ENCODE measurements at regions not wholly inside any gene's neighbourhood (a gene's known extent, or its start where the extent isn't known, plus 50 kb on each side); places are given as distances from the start of the nearest gene placed in this dataset.

- TF ChIP-seq EZH2 (IDR thresholded peaks at IDR 0.05; ENCODE audit: low read depth) = no peak
- TF ChIP-seq, protein P1, sequence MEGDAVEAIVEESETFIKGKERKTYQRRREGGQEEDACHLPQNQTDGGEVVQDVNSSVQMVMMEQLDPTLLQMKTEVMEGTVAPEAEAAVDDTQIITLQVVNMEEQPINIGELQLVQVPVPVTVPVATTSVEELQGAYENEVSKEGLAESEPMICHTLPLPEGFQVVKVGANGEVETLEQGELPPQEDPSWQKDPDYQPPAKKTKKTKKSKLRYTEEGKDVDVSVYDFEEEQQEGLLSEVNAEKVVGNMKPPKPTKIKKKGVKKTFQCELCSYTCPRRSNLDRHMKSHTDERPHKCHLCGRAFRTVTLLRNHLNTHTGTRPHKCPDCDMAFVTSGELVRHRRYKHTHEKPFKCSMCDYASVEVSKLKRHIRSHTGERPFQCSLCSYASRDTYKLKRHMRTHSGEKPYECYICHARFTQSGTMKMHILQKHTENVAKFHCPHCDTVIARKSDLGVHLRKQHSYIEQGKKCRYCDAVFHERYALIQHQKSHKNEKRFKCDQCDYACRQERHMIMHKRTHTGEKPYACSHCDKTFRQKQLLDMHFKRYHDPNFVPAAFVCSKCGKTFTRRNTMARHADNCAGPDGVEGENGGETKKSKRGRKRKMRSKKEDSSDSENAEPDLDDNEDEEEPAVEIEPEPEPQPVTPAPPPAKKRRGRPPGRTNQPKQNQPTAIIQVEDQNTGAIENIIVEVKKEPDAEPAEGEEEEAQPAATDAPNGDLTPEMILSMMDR (conservative IDR thresholded peaks at IDR 0.05) = no peak
- no TSS peak for BruUV-seq (replicated peaks)
- Histone ChIP-seq H3K4me1 (replicated peaks; ENCODE audit: insufficient read depth) (no peaks in the 10 kb centered on the region), H2AFZ (no peak overlapping the region), H3K9me2 (ENCODE audit: insufficient read depth) (no peaks in the 10 kb centered on the region), H3K4me3 (no peak overlapping the region), H3K27ac (no peak overlapping the region), H3K27me3 (ENCODE audit: insufficient read depth, low read depth) (no peaks in the 10 kb centered on the region), H3K4me2 (no peak overlapping the region), H3F3A (ENCODE audit: insufficient read depth, low read depth) (no peaks in the 10 kb centered on the region), H3K9me3 (ENCODE audit: insufficient read depth, low read depth) (no peaks in the 10 kb centered on the region), H3K36me3 (ENCODE audit: low read depth) (no peaks in the 10 kb centered on the region), H3K79me2 (ENCODE audit: low read depth) (no peaks in the 10 kb centered on the region), H4K20me1 (ENCODE audit: insufficient read depth) (no peaks in the 10 kb centered on the region)
- intact Hi-C loops (cut with micrococcal nuclease; ENCODE audit: unreplicated experiment) = no loop called here
- POLR2A ChIA-PET (ENCODE audit: unreplicated experiment) = no interaction called here
- CTCF ChIA-PET = no interaction called here
- no peak for DNase-seq
These were observed 383.4 kb downstream of the IRS2 start for GRCh38 chr13:109403012-109403421.

DNA sequence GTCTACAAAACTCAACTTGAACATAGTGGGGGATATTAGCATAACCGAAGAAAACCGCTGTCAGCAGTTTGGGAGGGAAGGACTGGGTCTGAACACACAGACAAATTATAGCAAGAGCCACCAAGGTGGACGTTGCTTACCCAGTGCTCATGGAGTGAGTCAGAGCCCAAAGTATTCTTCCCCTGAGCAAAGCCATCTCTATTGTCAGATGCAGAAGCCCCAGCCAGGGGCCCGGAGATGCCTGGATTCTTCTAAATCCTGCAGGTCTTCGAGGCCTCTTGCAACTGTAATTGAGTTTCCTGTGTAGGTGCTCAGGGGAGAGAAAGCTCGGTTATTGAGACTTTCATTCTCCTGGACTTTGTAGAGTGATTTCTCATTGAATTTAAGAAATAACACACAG lies 384.5 kb downstream of the IRS2 start:
- H3K4me1 ChIP-seq (replicated peaks; ENCODE audit: insufficient read depth) = no peaks in the 10 kb centered on the region
- no peaks in the 10 kb centered on the region for H3K27me3 ChIP-seq (ENCODE audit: insufficient read depth, low read depth)
- H4K20me1 ChIP-seq (ENCODE audit: insufficient read depth) = no peaks in the 10 kb centered on the region
- H3K9me2 ChIP-seq (ENCODE audit: insufficient read depth) = no peaks in the 10 kb centered on the region
- no peaks in the 10 kb centered on the region for H3K79me2 ChIP-seq (ENCODE audit: low read depth)
- intact Hi-C loops (cut with micrococcal nuclease; ENCODE audit: unreplicated experiment) = no loop called here
- no peak overlapping the region for H3K4me2 ChIP-seq
- BruUV-seq (replicated peaks) = no TSS peak
- no peaks in the 10 kb centered on the region for H3K36me3 ChIP-seq (ENCODE audit: low read depth)
- no peaks in the 10 kb centered on the region for H3F3A ChIP-seq (ENCODE audit: insufficient read depth, low read depth)
- H3K9me3 ChIP-seq (ENCODE audit: insufficient read depth, low read depth) = no peaks in the 10 kb centered on the region
- H3K4me3 ChIP-seq = no peak overlapping the region
- TF ChIP-seq EZH2 (IDR thresholded peaks at IDR 0.05; ENCODE audit: low read depth) = no peak
- TF ChIP-seq, protein P1 (conservative IDR thresholded peaks at IDR 0.05) = no peak
- POLR2A ChIA-PET (ENCODE audit: unreplicated experiment) = no interaction called here
- DNase-seq = no peak
- CTCF ChIA-PET = no interaction called here
- H2AFZ ChIP-seq = no peak overlapping the region
- no peak overlapping the region for H3K27ac ChIP-seq

GRCh38 chr13:109401307-109401706 lies 385.1 kb downstream of the IRS2 start:
- TF ChIP-seq, protein P1 (conservative IDR thresholded peaks at IDR 0.05) = no peak
- TF ChIP-seq EZH2 (IDR thresholded peaks at IDR 0.05; ENCODE audit: low read depth) = no peak
- Histone ChIP-seq H3K4me3 (no peak overlapping the region), H3K4me1 (replicated peaks; ENCODE audit: insufficient read depth) (no peaks in the 10 kb centered on the region), H4K20me1 (ENCODE audit: insufficient read depth) (no peaks in the 10 kb centered on the region), H3K27ac (no peak overlapping the region), H3K4me2 (no peak overlapping the region), H3F3A (ENCODE audit: insufficient read depth, low read depth) (no peaks in the 10 kb centered on the region), H3K9me2 (ENCODE audit: insufficient read depth) (no peaks in the 10 kb centered on the region), H3K79me2 (ENCODE audit: low read depth) (no peaks in the 10 kb centered on the region), H3K36me3 (ENCODE audit: low read depth) (no peaks in the 10 kb centered on the region), H3K9me3 (ENCODE audit: insufficient read depth, low read depth) (no peaks in the 10 kb centered on the region), H2AFZ (no peak overlapping the region), H3K27me3 (ENCODE audit: insufficient read depth, low read depth) (no peaks in the 10 kb centered on the region)
- intact Hi-C loops (cut with micrococcal nuclease; ENCODE audit: unreplicated experiment) = no loop called here
- DNase-seq = no peak
- ChIA-PET POLR2A (ENCODE audit: unreplicated experiment) (no interaction called here), CTCF (no interaction called here)
- BruUV-seq (replicated peaks) = no TSS peak
